D721Med (cell line): ENCODE measurements at regions not wholly inside any gene's neighbourhood (a gene's known extent, or its start where the extent isn't known, plus 50 kb on each side); places are given as distances from the start of the nearest gene placed in this dataset.

Source experiments
- DNase-seq: peaks from one replicate; pipeline ENCODE4 v3.0.0; 2011; ENCODE audit warnings: low spot score; ENCODE audit not compliant: insufficient read length
- FAIRE-seq: peaks from 2 replicates; lab custom pipeline; 2011; peaks lifted over from hg19 to GRCh38; lab: Jason Lieb, UNC
- TF ChIP-seq, protein P1 (sequence below): IDR thresholded peaks from 2 replicates; pipeline ENCODE4 v1.5.1; 2012; ENCODE audit warnings: mild to moderate bottlenecking, control low read depth; ENCODE audit not compliant: insufficient read depth; ENCODE audit errors: missing control alignments

DNA sequence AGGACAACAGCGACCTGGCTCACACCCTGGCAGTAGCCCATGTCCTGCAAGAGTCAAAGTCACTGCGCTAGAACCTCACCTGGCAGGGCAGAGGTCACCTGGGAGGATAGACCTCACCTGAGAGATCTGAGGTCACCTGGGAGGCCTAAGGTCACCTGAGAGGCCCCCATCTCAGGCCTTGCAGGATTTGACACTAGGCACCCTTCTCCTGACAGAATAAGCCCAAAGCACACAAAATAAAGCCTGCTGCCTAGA is 75.2 kb upstream of the SPTLC1 start:
- TF ChIP-seq, protein P1, sequence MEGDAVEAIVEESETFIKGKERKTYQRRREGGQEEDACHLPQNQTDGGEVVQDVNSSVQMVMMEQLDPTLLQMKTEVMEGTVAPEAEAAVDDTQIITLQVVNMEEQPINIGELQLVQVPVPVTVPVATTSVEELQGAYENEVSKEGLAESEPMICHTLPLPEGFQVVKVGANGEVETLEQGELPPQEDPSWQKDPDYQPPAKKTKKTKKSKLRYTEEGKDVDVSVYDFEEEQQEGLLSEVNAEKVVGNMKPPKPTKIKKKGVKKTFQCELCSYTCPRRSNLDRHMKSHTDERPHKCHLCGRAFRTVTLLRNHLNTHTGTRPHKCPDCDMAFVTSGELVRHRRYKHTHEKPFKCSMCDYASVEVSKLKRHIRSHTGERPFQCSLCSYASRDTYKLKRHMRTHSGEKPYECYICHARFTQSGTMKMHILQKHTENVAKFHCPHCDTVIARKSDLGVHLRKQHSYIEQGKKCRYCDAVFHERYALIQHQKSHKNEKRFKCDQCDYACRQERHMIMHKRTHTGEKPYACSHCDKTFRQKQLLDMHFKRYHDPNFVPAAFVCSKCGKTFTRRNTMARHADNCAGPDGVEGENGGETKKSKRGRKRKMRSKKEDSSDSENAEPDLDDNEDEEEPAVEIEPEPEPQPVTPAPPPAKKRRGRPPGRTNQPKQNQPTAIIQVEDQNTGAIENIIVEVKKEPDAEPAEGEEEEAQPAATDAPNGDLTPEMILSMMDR = no peak
- FAIRE-seq (no peak), DNase-seq (no peak)

DNA sequence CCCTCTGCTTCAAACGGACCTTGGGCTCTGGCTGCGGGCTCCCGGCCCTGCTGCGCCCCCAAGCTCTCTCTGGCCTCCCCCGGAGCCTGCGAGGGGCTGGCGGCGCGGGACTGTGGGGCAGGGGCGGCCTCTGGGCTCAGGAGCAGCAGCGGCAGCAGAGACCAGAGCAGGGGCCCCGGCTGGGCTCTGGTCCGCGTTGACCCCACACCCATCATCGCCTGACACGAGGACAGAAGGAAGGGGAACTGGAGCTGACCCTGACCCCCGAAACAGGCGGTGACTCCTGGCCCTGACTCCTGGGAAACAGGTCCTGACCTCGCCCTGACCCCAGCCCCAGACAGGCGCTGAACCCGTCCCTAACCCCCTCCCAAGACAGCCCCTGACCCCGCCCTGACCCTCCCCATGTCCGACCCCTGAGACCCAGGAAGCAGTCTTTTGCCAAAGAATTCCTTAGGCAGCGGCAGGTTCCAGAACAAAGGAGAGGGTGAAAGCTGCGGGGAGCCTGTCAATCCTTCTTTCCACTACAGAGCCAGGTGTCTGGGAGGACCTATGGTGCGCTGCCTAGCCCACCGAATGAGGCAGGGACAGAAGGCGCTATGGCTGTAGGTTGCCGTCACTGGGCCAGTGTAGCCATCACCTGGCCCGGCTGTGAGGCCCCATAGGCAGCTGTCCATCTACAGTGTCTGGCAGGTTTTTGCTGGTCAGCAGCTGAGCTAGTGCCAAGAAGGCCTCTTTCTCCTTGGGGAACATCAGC is 74.7 kb upstream of the SPTLC1 start:
- DNase-seq = no peak
- FAIRE-seq = no peak
- TF ChIP-seq, protein P1 = no peak

DNA sequence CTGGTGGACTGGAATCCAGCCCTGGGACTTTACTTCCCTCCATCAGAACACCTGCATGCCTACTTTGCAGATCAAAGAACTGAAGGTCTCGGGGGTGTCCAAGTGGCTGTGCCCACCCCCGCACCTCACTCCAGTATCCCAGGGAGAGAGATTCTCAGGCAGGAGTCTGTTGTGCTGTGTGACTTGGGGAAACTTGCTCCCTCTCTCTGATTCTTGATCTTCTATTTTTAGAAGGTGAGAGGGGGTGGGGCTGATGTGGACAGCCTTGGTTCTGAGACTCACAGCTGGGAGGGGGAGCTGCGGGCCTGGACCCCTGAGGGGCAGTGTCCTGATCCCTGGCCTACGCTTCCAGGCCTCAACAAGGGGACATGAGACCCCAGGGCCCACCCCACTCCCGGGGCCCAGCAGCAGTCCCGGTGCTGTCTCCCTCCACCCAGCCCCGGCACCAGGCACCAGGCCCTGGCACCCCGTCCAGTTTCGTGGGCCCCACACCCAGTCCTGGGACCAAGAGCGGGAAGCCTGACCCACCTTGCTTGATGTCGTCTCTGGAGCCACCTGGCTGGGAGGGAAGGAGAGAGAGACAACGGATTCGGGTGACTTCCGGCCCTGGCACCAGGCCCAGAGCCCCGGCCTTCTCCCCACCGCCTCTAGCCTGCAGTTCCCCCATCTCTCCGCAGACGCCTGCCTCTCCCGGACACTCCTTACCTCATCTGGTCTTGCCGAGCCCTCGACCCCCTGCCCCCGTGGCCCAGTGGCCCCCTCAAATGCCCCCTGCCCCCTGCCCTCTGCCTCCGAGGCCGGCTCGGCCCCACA is 74.0 kb upstream of the SPTLC1 start:
- TF ChIP-seq, protein P1 = no peak
- DNase-seq = no peak
- FAIRE-seq = no peak

DNA sequence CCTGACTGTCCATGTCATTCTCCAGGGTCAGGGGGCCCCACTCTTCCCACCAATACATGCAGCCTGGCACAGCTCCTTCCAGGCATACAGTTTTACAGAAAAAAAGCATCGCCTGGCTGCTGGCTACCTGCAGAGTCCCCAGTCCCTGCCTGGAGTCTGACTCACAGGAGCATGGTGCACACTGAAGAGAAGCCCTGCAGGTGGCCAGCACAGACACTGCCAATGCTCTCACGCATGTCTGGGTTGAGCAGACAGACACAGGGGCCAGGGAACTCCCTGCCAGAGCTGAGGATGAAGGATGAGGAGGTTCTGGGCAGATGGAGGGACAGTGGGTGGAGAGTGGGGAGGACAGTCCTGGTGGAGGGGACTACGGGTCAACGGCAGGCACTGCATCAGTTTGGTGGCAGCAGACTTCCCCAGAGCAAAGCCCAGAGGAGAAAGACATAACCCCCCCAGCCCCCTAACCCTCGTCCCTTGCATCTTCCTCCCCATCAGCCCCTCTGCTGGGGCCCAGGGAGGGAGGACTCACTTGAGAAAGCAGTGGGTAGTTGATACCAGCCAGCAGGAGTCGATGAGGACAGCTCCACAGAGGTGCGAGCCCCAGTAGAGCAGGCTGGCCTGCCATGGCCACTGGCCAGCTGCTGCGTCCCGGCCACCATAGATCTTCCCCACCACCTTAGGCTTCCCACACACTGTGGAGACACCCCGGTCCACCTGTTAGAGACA is 72.9 kb upstream of the SPTLC1 start:
- FAIRE-seq (no peak), DNase-seq (no peak)
- TF ChIP-seq, protein P1 = no peak

DNA sequence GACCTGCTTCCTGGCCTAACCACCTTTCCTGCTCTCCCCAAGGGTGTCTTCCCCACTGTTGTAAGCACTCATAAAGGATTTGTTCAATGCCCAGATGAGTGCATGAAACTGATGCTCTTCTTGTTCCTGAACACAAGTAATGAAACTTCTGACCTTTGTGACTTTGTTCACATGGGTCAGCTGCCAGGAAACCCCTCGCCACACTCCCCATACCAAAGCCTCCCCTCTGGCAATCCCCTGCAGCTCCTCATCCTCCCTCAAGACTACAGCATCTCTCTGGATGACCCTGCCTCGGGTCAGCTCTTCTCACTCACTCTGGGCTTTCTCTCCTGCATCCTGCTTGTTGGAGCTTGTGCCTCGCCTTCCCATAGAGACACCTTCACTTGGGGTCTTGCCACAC is 72.2 kb upstream of the SPTLC1 start:
- TF ChIP-seq, protein P1 = no peak
- FAIRE-seq = no peak
- no peak for DNase-seq

DNA sequence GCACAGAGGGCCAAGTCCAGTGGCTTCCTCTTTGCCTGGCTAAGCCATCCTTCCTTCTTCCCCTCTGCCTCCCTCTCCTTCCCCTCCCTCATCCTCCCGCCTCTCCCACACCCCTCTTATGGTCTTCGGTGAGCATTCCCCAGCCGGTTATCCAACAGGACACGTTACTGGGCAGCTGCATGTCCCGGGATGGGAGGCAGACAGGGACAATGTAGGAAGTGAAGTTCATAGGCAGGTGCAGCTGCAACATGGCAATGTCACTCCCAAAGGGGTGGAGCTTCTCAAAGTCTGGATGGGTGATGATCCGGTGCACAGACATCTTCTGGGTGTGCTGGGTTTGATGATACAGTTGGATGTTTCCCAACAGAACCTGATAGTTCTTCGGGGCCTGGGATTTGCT is 71.4 kb upstream of the SPTLC1 start:
- no peak for DNase-seq
- TF ChIP-seq, protein P1 = no peak
- FAIRE-seq = no peak

DNA sequence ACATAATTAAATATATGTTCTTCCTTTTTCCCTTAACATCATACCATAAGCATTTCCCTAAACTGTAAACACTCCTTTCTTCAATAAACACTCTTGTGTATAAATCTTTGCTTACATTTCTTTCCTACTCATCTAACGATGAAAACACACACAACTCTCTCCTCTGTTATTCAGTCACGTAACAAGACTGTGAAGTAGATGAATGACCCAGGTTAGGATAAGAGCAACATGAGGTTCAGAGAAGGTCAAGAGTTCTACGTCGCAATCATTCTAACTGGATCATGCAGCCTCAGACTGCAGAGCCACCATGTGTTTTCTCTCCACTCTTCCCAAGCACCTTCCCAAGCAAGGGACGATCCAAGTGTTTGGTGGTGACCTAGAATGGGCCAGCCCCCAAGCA is 70.5 kb upstream of the SPTLC1 start:
- DNase-seq = no peak
- FAIRE-seq = no peak
- TF ChIP-seq, protein P1 = no peak
